Neural cell (in vitro differentiated cells): ENCODE measurements at regions not wholly inside any gene's neighbourhood (a gene's known extent, or its start where the extent isn't known, plus 50 kb on each side); places are given as distances from the start of the nearest gene placed in this dataset.

Experiments
- CTCF ChIP-seq: fragments of 450-650 bp; IDR thresholded peaks from 2 replicates; pipeline ENCODE4 v1.5.1; 2014; ENCODE audit warnings: antibody characterized with exemption, mild to moderate bottlenecking, moderate library complexity; ENCODE audit not compliant: poor library complexity, severe bottlenecking
- EP300 ChIP-seq: fragments of 450-650 bp; conservative IDR thresholded peaks from 2 replicates; pipeline ENCODE4 v1.6.1; 2014; ENCODE audit warnings: antibody characterized with exemption, mild to moderate bottlenecking, moderate library complexity; ENCODE audit not compliant: poor library complexity, severe bottlenecking
- EZH2 ChIP-seq: fragments of 200-600, 300-800 bp; shearing (Covaris generic), sonication (generic); IDR thresholded peaks from 2 replicates; pipeline ENCODE4 v1.6.1; 2014; ENCODE audit warnings: antibody characterized with exemption, low read length, borderline replicate concordance, mild to moderate bottlenecking; ENCODE audit not compliant: insufficient read depth, poor library complexity, severe bottlenecking
- MXI1 ChIP-seq: fragments of 450-650 bp; conservative IDR thresholded peaks from 2 replicates; pipeline ENCODE4 v1.6.1; 2014; ENCODE audit warnings: antibody characterized with exemption, mild to moderate bottlenecking; ENCODE audit not compliant: poor library complexity, severe bottlenecking
- POLR2AphosphoS5 ChIP-seq: IDR thresholded peaks from 2 replicates; pipeline ENCODE4 v1.6.1; 2012
- RAD21 ChIP-seq: fragments of 450-650 bp; conservative IDR thresholded peaks from 2 replicates; pipeline ENCODE4 v1.6.1; 2014; ENCODE audit warnings: antibody characterized with exemption, mild to moderate bottlenecking, moderate library complexity
- REST ChIP-seq: IDR thresholded peaks from 2 replicates; pipeline ENCODE4 v1.6.1; 2012; ENCODE audit warnings: borderline replicate concordance
- SMC3 ChIP-seq: fragments of 450-650 bp; conservative IDR thresholded peaks from 2 replicates; pipeline ENCODE4 v1.6.1; 2014; ENCODE audit warnings: antibody characterized with exemption, mild to moderate bottlenecking, moderate library complexity; ENCODE audit not compliant: poor library complexity
- TAF1 ChIP-seq: IDR thresholded peaks from 2 replicates; pipeline ENCODE4 v1.6.1; 2012; ENCODE audit warnings: low read depth

- TF ChIP-seq CTCF (no peak), POLR2AphosphoS5 (no peak), EP300 (no peak), EZH2 (no peak), REST (no peak), SMC3 (no peak), TAF1 (no peak), RAD21 (no peak), MXI1 (no peak)
Measured at GRCh38 chr2:122885436-122885835, 1130.0 kb downstream of the TSN start.
